ENCODE measurements at regions not wholly inside any gene's neighbourhood (a gene's known extent, or its start where the extent isn't known, plus 50 kb on each side); places are given as distances from the start of the nearest gene placed in this dataset.

- no peaks in the 10 kb centered on the region; the same call in 2 of the 3 replicates for H3K9me3 ChIP-seq
- no peak overlapping the region for H3K4me2 ChIP-seq
- H3K4me1 ChIP-seq: no peaks in the 10 kb centered on the region
- DNase-seq (ENCODE audit: low read depth in 1 of 2, low spot score in 1 of 2) (no peak), ATAC-seq (no peak), FAIRE-seq (no peak)
- no peak overlapping the region for H3K4me3 ChIP-seq
- ChIA-PET CTCF (no interaction called here), POLR2A (no interaction called here)
- WGBS (ENCODE audit: missing lambda C conversion rate): 32% methylated on average over 4 of the region's 4 CpGs
- no peak overlapping the region for H3K27ac ChIP-seq
- TF ChIP-seq SREBF2 (IDR thresholded peaks at IDR 0.05) (no peak), HMGXB4 (CRISPR knock-in tag; IDR thresholded peaks at IDR 0.05; ENCODE audit: borderline replicate concordance) (no peak), JUNB (IDR thresholded peaks at IDR 0.05) (no peak), MAFK (IDR thresholded peaks at IDR 0.05; ENCODE audit: partially characterized antibody) (no peak), ZSCAN20 (CRISPR knock-in tag; IDR thresholded peaks at IDR 0.05) (no peak), E2F6 (IDR thresholded peaks at IDR 0.05; ENCODE audit: borderline replicate concordance, low read depth) (no peak), REST (IDR thresholded peaks at IDR 0.05) (no peak), KDM1A (IDR thresholded peaks at IDR 0.05; ENCODE audit: low read depth) (no peak)
These were observed 392.2 kb downstream of the IRX1 start for GRCh38 chr5:3987867-3988266.

GRCh38 chr5:3993856-3994473, 398.3 kb downstream of the IRX1 start:
- Histone ChIP-seq H3K4me3 (no peak overlapping the region), H3K4me2 (no peak overlapping the region), H3K4me1 (no peaks in the 10 kb centered on the region), H3K9me3 (no peaks in the 10 kb centered on the region), H3K27ac (no peak overlapping the region)
- DNase-seq (ENCODE audit: low read depth in 1 of 2, low spot score in 1 of 2): no peak
- no peak for FAIRE-seq
- ChIA-PET CTCF (no interaction called here), POLR2A (no interaction called here)
- TF ChIP-seq EHF (CRISPR knock-in tag; IDR thresholded peaks at IDR 0.05) (no peak), MAX (IDR thresholded peaks at IDR 0.05) (no peak), HMGXB4 (CRISPR knock-in tag; IDR thresholded peaks at IDR 0.05; ENCODE audit: borderline replicate concordance) (no peak), RCOR1 (IDR thresholded peaks at IDR 0.05; ENCODE audit: low read depth, low read length) (no peak), BCL3 (IDR thresholded peaks at IDR 0.05) (no peak), ZNF302 (CRISPR knock-in tag; IDR thresholded peaks at IDR 0.05) (no peak), POLR2AphosphoS2 (conservative IDR thresholded peaks at IDR 0.05; ENCODE audit: low read length) (no peak), USF2 (IDR thresholded peaks at IDR 0.05) (no peak), ELK1 (IDR thresholded peaks at IDR 0.05; ENCODE audit: low read depth, low read length) (no peak), ZFP36 (IDR thresholded peaks at IDR 0.05; ENCODE audit: borderline replicate concordance, partially characterized antibody) (no peak), NPAS2 (CRISPR knock-in tag; IDR thresholded peaks at IDR 0.05; ENCODE audit: borderline replicate concordance) (no peak), SMC3 (IDR thresholded peaks at IDR 0.05) (no peak), HOXB13 (CRISPR knock-in tag; IDR thresholded peaks at IDR 0.05; ENCODE audit: low read depth) (no peak), HEYL (CRISPR knock-in tag; IDR thresholded peaks at IDR 0.05) (no peak), HDAC2 (IDR thresholded peaks at IDR 0.05) (no peak)
- 47% methylated on average over 14 of the region's 14 CpGs for WGBS (ENCODE audit: missing lambda C conversion rate)
- ATAC-seq: no peak
